Small intestine (tissue), 7 donors: ENCODE measurements at regions not wholly inside any gene's neighbourhood (a gene's known extent, or its start where the extent isn't known, plus 50 kb on each side); places are given as distances from the start of the nearest gene placed in this dataset.

Experiments used
- DNase-seq, 2 donors: peaks; one replicate each; pipeline versions ENCODE4 v3.0.0 to v3.0.0-alpha.2; 2013
- FAIRE-seq: peaks from 2 replicates; lab custom pipeline; 2012; peaks lifted over from hg19 to GRCh38; lab: Jason Lieb, UNC
- H3K27ac ChIP-seq, 3 donors: one replicate each; pipeline ENCODE4 v1.5.1; 2013; ENCODE audit warnings: low read length in 2 of 3, mild to moderate bottlenecking in 2 of 3, control low read depth in 1 of 3, inconsistent platforms in 1 of 3, low read depth in 1 of 3, moderate library complexity in 1 of 3
- H3K27me3 ChIP-seq, 3 donors: one replicate each; pipeline ENCODE4 v1.6.1; 2013; ENCODE audit warnings: low read length in 3 of 3, inconsistent platforms in 1 of 3; ENCODE audit not compliant: control insufficient read depth in 3 of 3, insufficient read depth in 3 of 3
- H3K36me3 ChIP-seq, 3 donors: one replicate each; pipeline ENCODE4 v1.6.1; 2013; ENCODE audit warnings: low read length in 3 of 3, inconsistent platforms in 1 of 3, low read depth in 1 of 3, mild to moderate bottlenecking in 1 of 3, moderate library complexity in 1 of 3; ENCODE audit not compliant: control insufficient read depth in 3 of 3, insufficient read depth in 2 of 3
- H3K4me1 ChIP-seq, 3 donors: one replicate each; pipeline ENCODE4 v1.6.1; 2013; ENCODE audit warnings: low read length in 2 of 3, inconsistent platforms in 1 of 3, low read depth in 1 of 3, mild to moderate bottlenecking in 1 of 3, moderate library complexity in 1 of 3; ENCODE audit not compliant: control insufficient read depth in 3 of 3, insufficient read depth in 2 of 3
- H3K4me3 ChIP-seq, 3 donors: one replicate each; pipeline ENCODE4 v1.5.1; 2013; ENCODE audit warnings: low read length in 3 of 3, control low read depth in 1 of 3, inconsistent platforms in 1 of 3, low read depth in 1 of 3, mild to moderate bottlenecking in 1 of 3, moderate library complexity in 1 of 3
- H3K9me3 ChIP-seq, 2 donors: one replicate each; pipeline ENCODE4 v1.6.1; 2013; ENCODE audit warnings: low read depth in 1 of 2, low read length in 1 of 2; ENCODE audit not compliant: control insufficient read depth in 2 of 2, insufficient read depth in 1 of 2
- WGBS, 3 donors: extraction: QIAGEN DNeasy Blood & Tissue Kit; methylation state at CpG; one replicate each; pipeline ENCODE4 v1.1.7; 2013; 5-methylcytosine and 5-hydroxymethylcytosine counted together
- donor health status: healthy with polysubstance abuse.
- donor health status: control.
- donor health status: control.
- donor health status: Bipolar disorder and iron deficiency.
- donor health status: healthy.

GRCh38 chr15:35306361-35306981 lies 221.4 kb upstream of the NANOGP8 start:
- H3K27me3 ChIP-seq: no peaks in the 10 kb centered on the region
- 12 to 37% (median 26%) methylated on average over 4 of the region's 4 CpGs for WGBS, 3 donors
- peaks cover 0 to 12% (median 6%) of the 10 kb centered on the region in 3 donors for H3K4me1 ChIP-seq
- H3K4me3 ChIP-seq: no peak overlapping the region
- no peaks in the 10 kb centered on the region for H3K9me3 ChIP-seq
- H3K27ac ChIP-seq: peak overlapping the region; percentile 48 to 78 (median 75)
- FAIRE-seq (no peak), DNase-seq (peak; percentile 85)
- no peaks in the 10 kb centered on the region for H3K36me3 ChIP-seq

GRCh38 chr15:35305946-35306345 lies 220.9 kb upstream of the NANOGP8 start:
- H3K27me3 ChIP-seq: no peaks in the 10 kb centered on the region
- H3K36me3 ChIP-seq: no peaks in the 10 kb centered on the region
- FAIRE-seq (no peak), DNase-seq (peak in 1 of 2 donors; percentile 10)
- no peak overlapping the region for H3K4me3 ChIP-seq
- peak overlapping the region; percentile 48 to 78 (median 75) for H3K27ac ChIP-seq
- peaks cover 0 to 12% (median 6%) of the 10 kb centered on the region in 3 donors for H3K4me1 ChIP-seq
- no peaks in the 10 kb centered on the region for H3K9me3 ChIP-seq

GRCh38 chr15:35305031-35305550 lies 220.0 kb upstream of the NANOGP8 start:
- Histone ChIP-seq H3K4me1 (peaks cover 0 to 12% (median 6%) of the 10 kb centered on the region in 3 donors), H3K4me3 (no peak overlapping the region), H3K36me3 (no peaks in the 10 kb centered on the region), H3K27ac (no peak overlapping the region), H3K9me3 (no peaks in the 10 kb centered on the region), H3K27me3 (no peaks in the 10 kb centered on the region)
- FAIRE-seq (no peak), DNase-seq (no peak)
- WGBS, 3 donors: 68 to 81% (median 75%) methylated on average over 2 of the region's 2 CpGs

- no peaks in the 10 kb centered on the region for H3K27me3 ChIP-seq
- WGBS, 3 donors: 88 to 90% (median 90%) methylated on average over 2 of the region's 2 CpGs
- no peak overlapping the region for H3K27ac ChIP-seq
- peaks cover 0 to 12% (median 6%) of the 10 kb centered on the region in 3 donors for H3K4me1 ChIP-seq
- FAIRE-seq (no peak), DNase-seq (no peak)
- H3K4me3 ChIP-seq: no peak overlapping the region
- no peaks in the 10 kb centered on the region for H3K9me3 ChIP-seq
- no peaks in the 10 kb centered on the region for H3K36me3 ChIP-seq
Measured at GRCh38 chr15:35304389-35304788, 219.3 kb upstream of the NANOGP8 start.

GRCh38 chr15:35302334-35302733 lies 217.2 kb upstream of the NANOGP8 start:
- DNase-seq (no peak), FAIRE-seq (no peak)
- Histone ChIP-seq H3K27me3 (no peaks in the 10 kb centered on the region), H3K4me3 (no peak overlapping the region), H3K36me3 (no peaks in the 10 kb centered on the region), H3K4me1 (peaks cover 0 to 8% (median 6%) of the 10 kb centered on the region in 3 donors), H3K27ac (no peak overlapping the region), H3K9me3 (no peaks in the 10 kb centered on the region)
- 90 to 96% (median 91%) methylated on average over 1 of the region's 1 CpG for WGBS, 3 donors

GRCh38 chr15:35301088-35301487 lies 216.0 kb upstream of the NANOGP8 start:
- DNase-seq: peak in 1 of 2 donors; percentile 49
- Histone ChIP-seq H3K4me1 (peaks cover 0 to 4% (median 0%) of the 10 kb centered on the region in 3 donors), H3K27ac (no peak overlapping the region), H3K27me3 (no peaks in the 10 kb centered on the region), H3K9me3 (no peaks in the 10 kb centered on the region), H3K4me3 (no peak overlapping the region), H3K36me3 (no peaks in the 10 kb centered on the region)
- 13 to 50% (median 31%) methylated on average over 2 of the region's 2 CpGs for WGBS, 3 donors
- FAIRE-seq: no peak

GRCh38 chr15:35299059-35299735 lies 214.1 kb upstream of the NANOGP8 start:
- H3K4me1 ChIP-seq: no peaks in the 10 kb centered on the region

GRCh38 chr15:35298509-35298908 lies 213.4 kb upstream of the NANOGP8 start:
- FAIRE-seq (no peak), DNase-seq (no peak)
- WGBS, 3 donors: 94 to 96% (median 96%) methylated on average over 16 of the region's 16 CpGs
- no peaks in the 10 kb centered on the region for H3K36me3 ChIP-seq
- H3K9me3 ChIP-seq: no peaks in the 10 kb centered on the region
- H3K4me1 ChIP-seq: peaks cover 0 to under 1% (median 0%) of the 10 kb centered on the region in 3 donors
- H3K27me3 ChIP-seq: no peaks in the 10 kb centered on the region
- H3K4me3 ChIP-seq: no peak overlapping the region
- no peak overlapping the region for H3K27ac ChIP-seq

More at GRCh38 chr15:35299059-35299735, 214.1 kb upstream of the NANOGP8 start:
- WGBS, 3 donors: 96 to 97% (median 96%) methylated on average over 33 of the region's 33 CpGs
- Histone ChIP-seq H3K27ac (no peak overlapping the region), H3K4me3 (no peak overlapping the region), H3K9me3 (no peaks in the 10 kb centered on the region), H3K27me3 (no peaks in the 10 kb centered on the region), H3K36me3 (no peaks in the 10 kb centered on the region)
- FAIRE-seq: no peak
- DNase-seq: no peak
